Umbilical cord (tissue), 1 donor: ENCODE measurements at regions not wholly inside any gene's neighbourhood (a gene's known extent, or its start where the extent isn't known, plus 50 kb on each side); places are given as distances from the start of the nearest gene placed in this dataset.

ENCODE experiments used
- DNase-seq: peaks from one replicate; pipeline ENCODE4 v3.0.0-alpha.2; 2015; ENCODE audit warnings: low spot score

DNA sequence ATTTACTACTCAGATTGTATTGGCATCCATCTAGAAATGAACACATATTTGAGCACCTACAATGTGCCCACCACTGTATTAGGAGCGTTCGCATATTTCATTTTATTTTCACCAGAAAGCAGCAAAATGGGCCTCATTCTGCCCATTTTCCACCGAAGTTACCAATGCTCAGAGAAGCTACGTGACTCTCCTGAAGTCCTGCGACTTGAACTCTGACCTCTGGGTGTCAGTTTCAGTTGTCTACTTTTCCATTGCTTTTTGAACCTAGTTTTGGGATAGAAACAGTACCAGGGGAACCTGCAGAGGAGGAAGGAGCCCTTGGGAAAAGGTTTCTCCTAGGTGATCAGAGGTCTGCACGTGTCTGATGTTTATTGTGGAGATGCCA lies 139.1 kb upstream of the SDK2 start:
- no peak for DNase-seq

DNA sequence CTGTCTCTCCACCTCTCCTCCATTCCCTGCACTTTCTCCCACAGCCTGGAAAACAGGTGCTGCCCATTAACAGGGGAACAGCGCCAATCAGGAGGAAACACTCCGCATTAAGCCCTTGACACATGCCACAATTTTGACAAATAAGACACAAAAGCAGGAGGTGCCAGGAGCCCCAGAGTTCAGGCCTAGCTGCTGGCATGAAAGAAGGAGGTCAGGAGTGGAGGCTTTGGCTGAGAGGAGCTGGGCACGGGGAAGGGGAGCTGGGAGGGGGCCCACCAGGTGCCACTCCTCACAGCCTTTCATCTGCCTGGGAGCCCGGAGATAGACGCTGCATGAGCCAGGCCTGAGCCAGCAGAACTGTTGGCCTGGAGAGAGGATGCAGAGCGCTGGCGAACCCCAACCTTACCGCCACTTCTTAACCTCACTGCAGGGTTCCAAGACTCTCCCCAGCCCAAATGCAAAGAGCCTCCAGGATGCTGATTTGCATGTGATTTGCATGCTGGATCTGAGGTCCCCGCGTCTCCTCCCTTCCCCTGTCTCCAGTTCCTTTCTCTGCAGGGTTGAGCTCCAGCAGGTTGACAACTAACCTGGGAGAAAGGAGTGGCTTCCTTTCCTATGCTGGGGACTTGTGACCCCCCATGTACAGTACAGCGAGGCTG lies 139.8 kb upstream of the SDK2 start:
- no peak for DNase-seq

DNA sequence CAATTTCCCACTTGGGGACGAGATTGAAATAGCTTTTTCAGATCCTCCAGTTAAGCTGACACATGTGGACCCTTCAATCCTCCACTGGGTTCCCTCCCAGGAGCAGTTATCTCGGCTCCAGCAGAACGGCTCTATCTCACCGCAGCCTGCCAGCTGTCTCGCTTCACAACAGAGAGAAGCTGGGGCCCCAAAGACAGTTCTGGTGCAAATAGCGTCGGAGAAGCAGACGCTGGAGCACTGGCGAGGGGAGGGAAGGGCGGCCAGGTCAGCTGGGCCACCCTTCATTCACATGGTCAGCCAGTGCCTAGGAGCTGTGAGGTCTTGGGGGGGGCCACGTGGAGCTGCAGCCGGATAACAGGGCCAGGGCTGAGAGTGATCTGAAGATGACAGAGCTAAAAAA lies 141.3 kb upstream of the SDK2 start:
- peak; percentile 84 for DNase-seq

DNA sequence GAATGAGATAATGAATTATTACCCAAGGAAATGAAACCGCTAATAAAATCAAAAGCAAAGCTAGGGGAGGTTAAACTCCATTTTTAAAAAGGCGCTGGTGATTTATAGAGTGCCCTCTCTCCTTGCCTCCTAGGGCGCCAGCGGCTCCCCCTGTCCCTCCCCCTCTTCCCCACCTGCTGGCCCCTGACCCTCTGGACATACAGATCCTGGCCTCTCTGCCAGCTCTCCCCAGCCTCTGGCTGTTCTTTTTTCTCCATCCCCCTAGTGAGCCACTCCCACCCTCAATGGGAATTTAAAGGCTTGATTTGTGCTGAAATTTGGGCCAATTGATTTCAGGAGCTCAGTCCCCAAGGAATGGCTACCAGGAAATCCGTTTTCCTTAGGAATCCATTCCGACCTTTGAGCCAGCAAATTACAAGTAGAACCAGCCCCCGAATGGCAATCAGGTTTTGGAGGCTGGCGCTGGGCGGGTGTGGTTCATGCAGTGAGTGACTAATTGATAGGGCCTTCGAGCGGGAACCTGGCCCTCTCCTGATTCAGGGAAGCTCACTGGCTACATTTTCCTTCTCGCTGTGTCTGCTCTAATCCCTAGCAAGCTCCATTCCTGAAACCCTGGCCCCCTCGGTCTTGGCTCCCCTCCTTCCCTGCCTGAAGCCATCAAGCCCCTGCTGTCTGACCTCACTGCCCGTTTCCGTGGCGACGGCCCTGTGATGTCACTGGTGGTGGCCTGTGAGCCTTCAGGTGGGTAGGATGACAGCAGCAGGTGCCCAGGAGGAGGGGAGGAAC lies 141.9 kb upstream of the SDK2 start:
- DNase-seq = no peak

DNA sequence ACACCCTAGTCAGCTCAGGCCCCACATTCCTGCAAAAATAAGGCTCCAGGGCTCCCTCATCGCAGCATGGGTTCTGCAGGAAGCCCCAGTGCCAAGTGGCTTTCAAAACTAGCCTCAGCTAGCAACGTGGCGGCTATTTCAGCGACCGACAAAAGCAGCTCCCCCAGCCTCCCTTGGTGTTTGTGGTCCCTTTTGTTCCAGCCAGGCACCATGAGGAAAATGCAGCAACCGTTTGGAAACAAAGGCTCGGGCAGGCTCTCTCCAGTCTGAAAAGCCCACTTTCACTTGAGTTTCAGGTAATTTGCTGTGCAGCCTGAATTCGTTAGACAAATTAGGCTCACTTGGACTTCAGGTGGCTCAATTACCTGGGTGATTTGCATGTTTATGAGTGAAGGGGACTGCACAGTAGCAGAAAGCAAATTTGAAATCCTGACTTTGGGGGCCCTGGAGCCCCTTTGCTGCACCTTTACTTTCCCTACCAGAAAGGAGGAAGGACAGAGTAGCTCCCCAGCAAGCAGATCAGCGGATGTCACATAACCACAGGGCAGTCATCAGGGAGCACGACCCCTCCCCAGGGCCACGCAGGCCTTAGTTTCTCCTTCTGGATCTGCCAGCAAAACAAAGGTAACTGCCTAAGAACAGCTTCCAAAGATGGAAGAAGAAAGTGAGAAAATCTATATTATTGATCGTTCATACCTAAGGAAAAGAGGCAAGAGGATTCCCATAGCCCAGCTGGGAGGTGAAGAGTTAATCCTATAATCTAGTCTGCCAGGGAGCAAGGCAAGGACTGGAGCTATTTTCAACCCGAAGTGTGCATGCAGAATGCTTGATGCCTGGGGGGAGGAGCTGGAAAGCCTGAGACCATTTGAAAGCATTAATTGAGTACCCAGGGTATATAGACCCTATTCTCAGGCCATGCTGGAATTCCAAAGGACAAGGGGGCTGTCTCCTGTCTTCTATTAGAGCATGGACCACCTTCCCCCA lies 143.1 kb upstream of the SDK2 start:
- no peak for DNase-seq

DNA sequence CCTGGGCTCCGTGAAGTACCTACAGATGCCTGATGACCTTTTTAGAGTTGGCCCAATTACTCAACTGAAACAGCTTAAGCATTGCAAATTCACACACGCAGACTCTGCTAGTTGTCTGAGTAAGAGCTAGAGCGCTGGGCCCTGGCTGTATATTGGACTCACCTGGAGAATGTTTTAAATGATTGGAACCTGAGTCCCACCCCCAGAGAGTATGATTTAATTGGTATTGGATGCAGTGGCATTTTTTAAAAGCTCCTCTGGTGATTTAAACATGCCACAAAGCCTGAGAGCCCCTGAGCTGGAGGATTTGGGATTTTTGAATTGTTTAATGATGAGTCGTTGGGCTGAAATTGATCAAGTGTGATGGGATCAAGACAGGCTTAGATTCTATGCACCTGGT lies 143.9 kb upstream of the SDK2 start:
- no peak for DNase-seq

DNA sequence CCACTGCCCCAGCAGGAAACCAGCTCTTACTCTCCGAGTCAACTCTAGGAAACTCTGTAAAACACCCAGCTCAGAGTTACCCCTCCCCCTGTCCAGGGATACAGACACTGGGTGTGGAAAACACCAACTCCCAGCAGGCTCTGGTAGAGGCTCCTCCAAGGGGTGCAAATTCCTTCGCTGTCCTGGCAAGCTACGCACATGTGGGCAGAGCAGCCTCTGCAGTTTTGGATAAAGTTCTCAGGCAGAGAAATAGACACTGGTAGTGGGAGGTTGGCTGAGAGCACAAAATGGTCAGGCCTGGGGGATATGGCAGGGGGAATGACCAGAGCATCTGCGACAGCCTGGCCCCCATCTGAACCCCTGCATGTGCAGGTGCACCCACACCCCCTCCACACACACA lies 146.9 kb upstream of the SDK2 start:
- peak; percentile 21 for DNase-seq

DNA sequence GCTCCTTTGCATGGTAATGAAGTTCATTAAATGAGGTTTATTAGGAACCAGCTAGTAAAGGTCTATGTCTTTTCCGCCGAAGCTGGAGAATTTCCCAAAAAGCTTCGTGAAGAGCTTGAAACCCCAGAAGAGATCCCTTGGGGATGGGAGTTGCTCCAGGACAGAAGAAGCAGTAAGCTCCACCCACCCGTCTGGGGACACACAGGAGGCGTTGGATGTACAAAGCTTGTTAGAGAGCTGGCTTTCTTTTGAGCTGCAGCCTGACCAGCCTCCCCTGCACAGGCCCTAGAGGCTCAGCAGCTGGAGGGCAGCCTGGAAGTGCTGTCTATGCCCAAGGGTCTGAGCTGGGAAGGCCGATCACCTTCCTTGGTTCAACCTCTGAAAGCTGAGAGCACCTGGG lies 147.4 kb upstream of the SDK2 start:
- DNase-seq = no peak

DNA sequence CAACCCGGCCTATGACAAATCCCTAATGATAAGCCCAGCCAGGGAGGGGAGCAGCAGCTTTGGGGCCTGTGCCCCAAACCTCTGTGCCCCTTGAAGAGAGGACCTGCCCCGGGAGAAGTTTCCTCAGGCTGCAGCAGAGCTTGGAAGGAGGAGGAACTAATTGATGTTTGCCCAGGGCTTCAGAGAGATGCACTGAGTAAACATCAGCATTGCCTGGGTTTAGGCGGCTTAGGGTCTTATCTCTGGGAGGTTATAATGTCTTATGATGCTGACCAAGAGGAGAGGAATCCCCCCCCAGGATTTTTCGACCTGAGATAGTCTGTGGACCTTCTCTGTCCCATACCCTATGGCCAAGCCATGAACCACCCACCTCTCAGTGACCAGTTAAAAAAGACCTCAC lies 148.7 kb upstream of the SDK2 start:
- DNase-seq = no peak

DNA sequence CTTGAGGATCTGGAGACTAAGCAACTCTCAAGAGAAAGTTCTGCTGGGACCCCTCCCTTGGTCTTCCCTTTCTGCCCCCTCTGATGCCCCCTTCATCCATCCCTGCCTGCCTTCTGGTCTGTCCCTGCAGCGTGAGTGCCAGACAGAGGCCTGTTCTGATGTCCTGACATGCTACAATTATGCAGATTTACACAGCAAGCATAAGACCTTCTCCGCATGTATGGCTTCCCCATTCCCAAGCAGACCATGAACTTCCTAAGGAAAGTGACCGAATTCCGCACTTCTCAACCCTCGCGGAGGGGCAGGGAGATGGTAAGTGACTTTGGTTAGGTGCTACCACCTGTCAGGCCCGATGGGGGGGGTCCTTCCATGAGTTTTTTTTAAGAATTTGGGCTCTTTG lies 150.1 kb upstream of the SDK2 start:
- DNase-seq = no peak

DNA sequence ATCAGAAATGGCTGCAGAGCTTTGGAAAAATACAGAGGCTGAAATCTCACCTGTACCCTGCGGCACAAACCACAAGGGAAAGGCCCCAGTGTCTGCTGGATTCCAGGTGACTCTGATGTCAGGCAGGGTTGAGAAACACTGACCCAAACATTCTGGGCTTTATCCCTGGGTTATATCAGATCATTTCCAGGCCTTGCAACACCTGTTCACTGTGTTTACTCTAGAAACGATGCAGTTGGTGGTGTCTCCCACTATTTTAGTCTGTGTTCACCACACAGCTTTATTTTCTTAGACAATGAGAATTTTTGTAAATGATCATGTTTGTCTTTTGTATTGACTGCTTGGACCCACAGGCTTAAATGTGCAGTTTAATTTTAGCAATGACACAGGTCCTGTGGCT lies 151.5 kb upstream of the SDK2 start:
- DNase-seq = no peak

DNA sequence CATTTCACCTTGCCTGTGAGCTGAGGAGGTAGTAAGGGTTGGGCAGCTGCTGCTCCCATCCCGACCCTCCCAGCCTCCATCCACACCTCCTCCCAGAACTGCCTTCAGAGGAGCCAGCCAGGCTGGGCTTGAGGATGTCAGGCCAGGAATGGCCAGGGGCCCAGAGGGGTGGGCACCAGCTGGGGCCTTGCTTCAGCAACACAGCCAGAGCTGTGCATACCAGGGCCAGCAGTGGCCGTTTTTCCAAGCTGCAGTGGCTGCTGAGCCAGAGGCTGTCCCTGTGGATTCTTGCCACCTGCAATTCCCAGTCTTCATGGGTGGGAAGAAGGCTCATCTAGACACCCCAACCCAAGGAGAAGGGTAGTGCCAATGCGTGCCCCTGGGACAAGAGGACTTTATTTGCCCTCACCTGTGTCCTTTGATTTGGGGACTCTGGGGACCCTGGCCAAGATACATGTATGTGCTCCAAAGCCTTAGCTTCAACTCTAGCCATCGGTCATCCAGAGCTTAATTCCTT lies 153.4 kb upstream of the SDK2 start:
- no peak for DNase-seq

DNA sequence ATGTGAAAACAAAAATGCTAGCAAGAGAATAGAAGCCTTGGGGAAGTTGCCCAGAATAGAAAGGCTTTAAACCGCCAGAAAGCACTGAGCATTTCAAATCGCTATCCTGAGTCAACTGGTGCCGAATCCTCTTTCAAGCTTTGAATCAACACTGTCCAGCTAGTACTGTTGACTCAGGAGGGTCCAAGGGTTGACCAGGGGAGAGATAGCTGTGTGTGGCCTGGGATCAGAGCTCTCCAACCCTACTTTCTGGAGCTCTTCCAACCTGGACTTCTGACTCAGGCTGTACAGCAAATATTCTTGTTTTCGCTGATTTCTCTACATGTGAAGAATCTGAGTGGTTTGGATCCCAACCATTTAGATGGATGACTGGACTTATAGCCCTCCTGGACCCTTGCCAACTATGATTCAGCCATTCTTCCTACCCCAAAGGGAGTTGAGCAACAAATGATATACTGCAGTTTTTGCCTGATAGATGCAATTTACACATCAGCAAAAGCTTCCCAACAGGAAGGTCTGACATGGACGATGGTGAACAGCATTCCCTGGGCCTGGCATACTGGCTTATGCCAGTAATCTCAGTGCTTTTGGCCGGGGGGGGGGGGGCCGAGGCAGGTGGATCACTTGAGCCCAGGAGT lies 154.0 kb upstream of the SDK2 start:
- DNase-seq = peak; percentile 91

DNA sequence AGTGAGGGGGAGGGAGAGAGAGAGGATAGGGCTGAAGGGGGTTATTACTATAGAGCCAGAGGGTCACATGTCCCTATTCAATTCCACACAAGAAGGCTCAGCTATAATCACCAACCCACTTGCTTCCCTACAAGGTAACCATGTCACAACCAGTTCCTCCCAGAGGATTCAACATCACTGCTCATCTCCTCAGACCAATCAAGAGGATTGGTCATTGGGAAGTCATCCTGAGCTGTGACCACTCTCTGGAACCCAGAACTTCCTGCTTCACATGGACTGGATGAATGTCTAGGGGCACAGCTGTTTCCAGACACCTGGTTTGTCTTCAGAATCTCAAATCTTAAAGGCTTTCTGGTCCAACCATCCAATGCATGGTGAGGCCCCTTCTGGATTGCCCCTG lies 154.9 kb upstream of the SDK2 start:
- DNase-seq = no peak

DNA sequence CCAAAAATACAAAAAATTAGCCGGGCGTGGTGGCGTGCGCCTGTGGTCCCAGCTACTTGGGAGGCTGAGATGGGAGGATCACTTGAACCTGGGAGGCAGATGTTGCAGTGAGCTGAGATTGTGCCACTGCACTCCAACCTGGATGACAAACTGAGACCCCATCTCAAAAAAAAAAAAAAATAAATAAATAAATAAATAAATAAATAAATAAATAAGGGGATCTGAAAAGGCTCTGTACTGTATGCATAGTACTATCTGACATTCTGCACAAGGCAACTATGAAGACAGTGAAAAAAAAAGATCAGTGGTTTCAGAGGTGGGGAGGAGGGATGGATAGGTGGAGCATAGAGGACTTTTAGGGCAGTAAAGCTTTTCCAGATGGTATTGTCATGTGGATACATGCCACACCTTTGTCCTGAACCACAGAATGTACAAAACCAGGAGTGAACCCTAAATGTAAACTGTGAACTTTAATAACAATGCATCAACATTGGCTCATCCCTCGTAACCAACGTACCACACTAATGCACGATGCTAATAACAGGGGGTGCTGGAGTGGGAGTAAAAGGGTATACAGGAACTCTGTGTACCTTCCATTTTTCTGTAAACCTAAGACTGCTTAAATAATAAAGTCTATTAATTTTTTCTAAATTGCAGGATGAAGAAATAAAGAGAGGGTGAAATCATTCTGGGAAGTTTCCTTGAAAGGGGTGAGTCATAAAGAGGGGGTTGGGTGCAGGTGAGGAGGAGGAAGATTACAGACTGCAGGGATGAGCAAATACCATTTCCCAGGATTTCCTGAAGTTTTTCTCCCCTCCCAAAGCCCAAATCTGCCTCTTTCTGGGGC lies 155.8 kb upstream of the SDK2 start:
- no peak for DNase-seq

DNA sequence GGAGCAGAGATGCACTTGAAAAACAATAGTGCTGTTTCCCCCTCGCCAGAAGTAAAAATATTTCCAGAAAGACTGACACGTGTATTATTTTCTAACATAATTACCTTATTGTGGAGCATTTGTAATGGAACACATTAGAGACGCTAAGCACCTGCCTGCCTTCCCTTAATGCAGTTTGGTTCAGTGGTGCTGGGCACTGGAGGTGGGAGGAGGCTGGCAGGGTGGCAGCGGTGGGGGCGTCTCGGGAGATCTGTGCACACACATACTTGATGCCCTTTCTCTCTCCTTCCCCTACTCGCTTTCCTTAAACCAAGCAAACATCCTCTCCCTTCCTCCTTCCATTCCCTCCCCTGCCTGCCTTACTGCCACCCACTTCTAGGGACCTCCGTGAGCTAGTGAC lies 156.6 kb upstream of the SDK2 start:
- DNase-seq = no peak

DNA sequence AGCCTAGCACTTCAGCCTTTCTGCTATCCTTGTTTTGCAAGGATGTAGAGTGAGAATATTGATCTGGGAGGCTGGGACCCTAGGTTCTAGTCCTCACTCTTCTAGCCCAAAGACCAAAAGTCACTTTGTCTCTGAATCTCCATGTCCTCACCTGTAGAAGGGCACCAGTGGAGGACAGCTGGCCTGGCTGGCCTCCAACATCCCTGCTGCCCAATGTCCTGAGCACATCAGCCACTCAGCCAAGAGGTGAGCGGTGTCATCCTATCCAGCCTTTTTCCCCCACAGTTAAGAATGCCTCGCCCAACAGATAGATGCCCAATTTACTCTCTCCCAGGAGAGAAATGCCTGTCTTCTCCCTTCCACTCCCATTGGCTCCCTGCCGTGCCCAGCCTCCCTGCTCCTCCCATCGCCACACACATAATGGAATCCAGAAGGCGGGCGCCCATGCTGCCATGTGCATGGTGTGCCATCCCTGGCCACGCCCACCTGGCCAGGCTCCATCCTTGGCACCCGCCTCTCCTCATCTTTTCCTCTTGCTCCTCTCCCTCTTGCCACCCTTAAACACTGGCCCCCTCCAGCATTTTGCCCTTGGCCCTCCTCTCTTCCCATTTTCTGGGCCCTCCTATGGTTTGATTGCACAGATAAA lies 157.3 kb upstream of the SDK2 start:
- DNase-seq = no peak

DNA sequence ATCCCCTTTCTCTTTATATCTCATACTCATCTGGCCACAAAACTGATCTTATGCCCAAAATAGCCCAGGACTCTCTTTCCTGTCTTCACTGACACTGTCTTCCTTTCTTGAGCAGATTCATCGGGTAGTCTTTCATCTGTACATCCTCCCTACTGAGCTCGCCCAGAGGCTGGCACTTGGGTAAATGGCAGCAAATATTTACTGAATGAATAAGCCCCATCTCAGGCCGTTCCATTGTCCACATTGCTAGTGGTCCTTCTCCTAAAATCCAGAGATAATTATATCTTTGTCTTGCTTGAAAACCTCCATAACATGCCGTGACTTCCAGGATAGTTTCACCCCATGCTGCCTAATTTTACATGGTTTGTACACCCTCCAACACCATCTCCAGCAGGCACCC lies 158.1 kb upstream of the SDK2 start:
- DNase-seq = no peak

DNA sequence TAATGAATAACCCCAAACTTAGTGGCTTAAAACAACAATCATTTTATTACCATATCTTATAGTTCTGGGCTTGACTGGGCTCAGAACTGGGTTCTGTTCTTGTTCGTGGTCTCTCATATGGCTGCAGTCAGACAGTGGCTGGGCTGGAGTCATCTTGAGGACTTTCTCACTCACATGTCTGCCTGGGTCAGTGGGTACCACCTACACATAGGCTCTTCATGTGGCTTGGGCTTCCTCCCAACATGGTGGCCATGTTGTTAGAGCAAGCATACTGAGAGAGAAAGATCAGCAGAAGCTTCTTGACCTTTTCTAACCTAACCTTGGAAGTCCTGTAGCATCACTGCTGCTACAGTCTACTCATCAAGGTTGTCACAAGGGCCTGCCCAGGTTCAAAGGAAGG lies 158.6 kb upstream of the SDK2 start:
- DNase-seq = no peak

DNA sequence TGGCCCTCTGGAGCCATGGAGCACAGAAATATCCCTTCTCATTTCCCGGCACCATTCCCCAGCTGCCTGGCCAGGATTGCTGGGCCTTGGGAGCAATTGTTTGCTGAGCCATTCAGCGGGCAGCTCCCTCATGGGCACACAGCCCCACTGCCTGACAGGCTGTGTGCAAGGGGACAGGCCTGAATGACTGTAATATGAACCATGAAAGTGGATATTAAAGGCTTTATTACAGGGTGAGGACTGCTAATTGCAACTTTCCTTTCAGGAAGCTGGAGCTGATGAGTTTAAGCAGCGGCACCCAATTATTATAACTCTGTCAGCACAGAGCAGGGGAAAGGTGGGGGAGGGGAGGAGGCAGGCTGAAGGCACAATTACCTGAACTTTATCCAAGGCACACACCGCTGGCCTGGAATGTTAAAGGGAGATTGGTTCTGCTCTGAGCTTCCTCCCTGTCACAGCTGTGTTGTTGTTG lies 159.8 kb upstream of the SDK2 start:
- DNase-seq = no peak
